BLaER1 treated with 17β-estradiol and CSF1 and Interleukin-3, amounts not matched to agents 10 nM and 100 nM (cell line): ENCODE measurements at regions not wholly inside any gene's neighbourhood (a gene's known extent, or its start where the extent isn't known, plus 50 kb on each side); places are given as distances from the start of the nearest gene placed in this dataset.

Experiments used
- H3K27ac ChIP-seq, 11 experiments: shearing (Covaris generic); formaldehyde crosslinking; 2 replicates each; pipeline ENCODE4 v1.8.1; 2022
- H3K27me3 ChIP-seq, 11 experiments: shearing (Covaris generic); formaldehyde crosslinking; 2 replicates each; pipeline ENCODE4 v1.8.1; 2022
- H3K36me3 ChIP-seq, 11 experiments: shearing (Covaris generic); formaldehyde crosslinking; 2 replicates each; pipeline ENCODE4 v1.8.1; 2022
- H3K4me1 ChIP-seq, 10 experiments: shearing (Covaris generic); formaldehyde crosslinking; 2 replicates each; pipeline ENCODE4 v1.8.1; 2022
- H3K4me2 ChIP-seq, 11 experiments: shearing (Covaris generic); formaldehyde crosslinking; 2 replicates each; pipeline ENCODE4 v1.8.1; 2022
- H3K4me3 ChIP-seq, 10 experiments: shearing (Covaris generic); formaldehyde crosslinking; 2 replicates each; pipeline ENCODE4 v1.8.1; 2022
- H3K9ac ChIP-seq, 11 experiments: shearing (Covaris generic); formaldehyde crosslinking; 2 replicates each; pipeline ENCODE4 v1.8.1; 2022
- H3K9me3 ChIP-seq, 11 experiments: shearing (Covaris generic); formaldehyde crosslinking; replicated peaks in 1 of 11; 2 replicates each; pipeline ENCODE4 v1.8.1; 2022
- H4K20me1 ChIP-seq, 11 experiments: shearing (Covaris generic); formaldehyde crosslinking; 2 replicates each; pipeline ENCODE4 v1.8.1; 2022
- Cebpa-rat ChIP-seq, 11 experiments: shearing (Covaris generic); IDR thresholded peaks; 2 replicates each; pipeline ENCODE4 v1.8.1; 2022

- Histone ChIP-seq H3K36me3 (no peaks in the 10 kb centered on the region), H3K9ac (no peak overlapping the region), H3K4me1 (peaks cover 0 to 25% (median 18%) of the 10 kb centered on the region in 10 experiments; a peak in 13 of 20 replicates), H3K27ac (no peak overlapping the region), H4K20me1 (no peaks in the 10 kb centered on the region), H3K27me3 (no peaks in the 10 kb centered on the region), H3K4me3 (no peak overlapping the region), H3K9me3 (peaks cover 0 to 11% (median 4%) of the 10 kb centered on the region in 11 experiments; a peak in 5 of 22 replicates), H3K4me2 (no peak overlapping the region)
- TF ChIP-seq Cebpa-rat (IDR thresholded peaks at IDR 0.05) = no peak
Measured at GRCh38 chr13:36616706-36617105, 57.1 kb upstream of the SERTM1 start.

GRCh38 chr13:36619535-36619934 lies 54.3 kb upstream of the SERTM1 start:
- no peak overlapping the region for H3K9ac ChIP-seq
- H4K20me1 ChIP-seq = no peaks in the 10 kb centered on the region
- H3K36me3 ChIP-seq = no peaks in the 10 kb centered on the region
- no peak overlapping the region for H3K4me3 ChIP-seq
- TF ChIP-seq Cebpa-rat (IDR thresholded peaks at IDR 0.05) = no peak
- no peak overlapping the region for H3K27ac ChIP-seq
- H3K27me3 ChIP-seq = no peaks in the 10 kb centered on the region
- peaks cover 0 to 7% (median 4%) of the 10 kb centered on the region in 10 experiments; a peak in 13 of 20 replicates for H3K4me1 ChIP-seq
- peaks cover 0 to 11% (median 4%) of the 10 kb centered on the region in 11 experiments; a peak in 5 of 22 replicates for H3K9me3 ChIP-seq
- H3K4me2 ChIP-seq = no peak overlapping the region
